Neural cell (in vitro differentiated cells): ENCODE measurements at regions not wholly inside any gene's neighbourhood (a gene's known extent, or its start where the extent isn't known, plus 50 kb on each side); places are given as distances from the start of the nearest gene placed in this dataset.

Experiments used
- EP300 ChIP-seq: fragments of 450-650 bp; conservative IDR thresholded peaks from 2 replicates; pipeline ENCODE4 v1.6.1; 2014; ENCODE audit warnings: antibody characterized with exemption, mild to moderate bottlenecking, moderate library complexity; ENCODE audit not compliant: poor library complexity, severe bottlenecking
- EZH2 ChIP-seq: fragments of 200-600, 300-800 bp; shearing (Covaris generic), sonication (generic); IDR thresholded peaks from 2 replicates; pipeline ENCODE4 v1.6.1; 2014; ENCODE audit warnings: antibody characterized with exemption, low read length, borderline replicate concordance, mild to moderate bottlenecking; ENCODE audit not compliant: insufficient read depth, poor library complexity, severe bottlenecking
- POLR2AphosphoS5 ChIP-seq: IDR thresholded peaks from 2 replicates; pipeline ENCODE4 v1.6.1; 2012
- RAD21 ChIP-seq: fragments of 450-650 bp; conservative IDR thresholded peaks from 2 replicates; pipeline ENCODE4 v1.6.1; 2014; ENCODE audit warnings: antibody characterized with exemption, mild to moderate bottlenecking, moderate library complexity
- TAF1 ChIP-seq: IDR thresholded peaks from 2 replicates; pipeline ENCODE4 v1.6.1; 2012; ENCODE audit warnings: low read depth
- TF ChIP-seq, protein P1 (sequence below): fragments of 450-650 bp; IDR thresholded peaks from 2 replicates; pipeline ENCODE4 v1.5.1; 2014; ENCODE audit warnings: antibody characterized with exemption, mild to moderate bottlenecking, moderate library complexity; ENCODE audit not compliant: poor library complexity, severe bottlenecking
- TF ChIP-seq, protein P2 (sequence below): IDR thresholded peaks from 2 replicates; pipeline ENCODE4 v1.6.1; 2012; ENCODE audit warnings: borderline replicate concordance

DNA sequence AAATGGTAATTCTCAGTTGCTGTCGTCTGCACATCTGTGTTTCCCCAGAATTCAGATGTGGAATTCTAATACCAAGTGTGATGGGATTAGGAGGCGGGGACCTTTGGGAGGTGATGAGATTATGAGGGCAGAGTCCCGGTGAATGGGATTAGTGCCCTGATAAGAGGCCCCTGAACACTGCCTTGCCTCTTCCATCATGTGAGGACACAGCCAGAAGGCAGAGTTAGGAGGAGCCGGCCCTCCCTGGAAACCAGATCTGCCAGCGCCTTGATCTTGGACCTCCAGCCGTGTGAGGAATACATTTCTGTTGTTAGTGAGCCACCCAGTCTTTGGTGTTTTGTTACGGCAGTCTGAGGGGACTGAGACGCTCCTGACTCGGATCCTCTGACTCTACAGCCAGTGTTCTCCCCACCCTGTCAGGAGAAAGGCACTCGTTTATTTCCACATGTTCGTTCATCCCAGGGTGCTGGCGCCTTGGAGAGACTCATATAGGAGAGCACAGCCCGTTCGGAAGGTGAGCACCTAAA lies 395.0 kb downstream of the ZNF516 start:
- TF ChIP-seq, protein P1, sequence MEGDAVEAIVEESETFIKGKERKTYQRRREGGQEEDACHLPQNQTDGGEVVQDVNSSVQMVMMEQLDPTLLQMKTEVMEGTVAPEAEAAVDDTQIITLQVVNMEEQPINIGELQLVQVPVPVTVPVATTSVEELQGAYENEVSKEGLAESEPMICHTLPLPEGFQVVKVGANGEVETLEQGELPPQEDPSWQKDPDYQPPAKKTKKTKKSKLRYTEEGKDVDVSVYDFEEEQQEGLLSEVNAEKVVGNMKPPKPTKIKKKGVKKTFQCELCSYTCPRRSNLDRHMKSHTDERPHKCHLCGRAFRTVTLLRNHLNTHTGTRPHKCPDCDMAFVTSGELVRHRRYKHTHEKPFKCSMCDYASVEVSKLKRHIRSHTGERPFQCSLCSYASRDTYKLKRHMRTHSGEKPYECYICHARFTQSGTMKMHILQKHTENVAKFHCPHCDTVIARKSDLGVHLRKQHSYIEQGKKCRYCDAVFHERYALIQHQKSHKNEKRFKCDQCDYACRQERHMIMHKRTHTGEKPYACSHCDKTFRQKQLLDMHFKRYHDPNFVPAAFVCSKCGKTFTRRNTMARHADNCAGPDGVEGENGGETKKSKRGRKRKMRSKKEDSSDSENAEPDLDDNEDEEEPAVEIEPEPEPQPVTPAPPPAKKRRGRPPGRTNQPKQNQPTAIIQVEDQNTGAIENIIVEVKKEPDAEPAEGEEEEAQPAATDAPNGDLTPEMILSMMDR, result no peak
- no peak for TF ChIP-seq TAF1
- no peak for TF ChIP-seq POLR2AphosphoS5
- no peak for TF ChIP-seq RAD21
- TF ChIP-seq EP300, result no peak
- no peak for TF ChIP-seq EZH2
- TF ChIP-seq, protein P2, sequence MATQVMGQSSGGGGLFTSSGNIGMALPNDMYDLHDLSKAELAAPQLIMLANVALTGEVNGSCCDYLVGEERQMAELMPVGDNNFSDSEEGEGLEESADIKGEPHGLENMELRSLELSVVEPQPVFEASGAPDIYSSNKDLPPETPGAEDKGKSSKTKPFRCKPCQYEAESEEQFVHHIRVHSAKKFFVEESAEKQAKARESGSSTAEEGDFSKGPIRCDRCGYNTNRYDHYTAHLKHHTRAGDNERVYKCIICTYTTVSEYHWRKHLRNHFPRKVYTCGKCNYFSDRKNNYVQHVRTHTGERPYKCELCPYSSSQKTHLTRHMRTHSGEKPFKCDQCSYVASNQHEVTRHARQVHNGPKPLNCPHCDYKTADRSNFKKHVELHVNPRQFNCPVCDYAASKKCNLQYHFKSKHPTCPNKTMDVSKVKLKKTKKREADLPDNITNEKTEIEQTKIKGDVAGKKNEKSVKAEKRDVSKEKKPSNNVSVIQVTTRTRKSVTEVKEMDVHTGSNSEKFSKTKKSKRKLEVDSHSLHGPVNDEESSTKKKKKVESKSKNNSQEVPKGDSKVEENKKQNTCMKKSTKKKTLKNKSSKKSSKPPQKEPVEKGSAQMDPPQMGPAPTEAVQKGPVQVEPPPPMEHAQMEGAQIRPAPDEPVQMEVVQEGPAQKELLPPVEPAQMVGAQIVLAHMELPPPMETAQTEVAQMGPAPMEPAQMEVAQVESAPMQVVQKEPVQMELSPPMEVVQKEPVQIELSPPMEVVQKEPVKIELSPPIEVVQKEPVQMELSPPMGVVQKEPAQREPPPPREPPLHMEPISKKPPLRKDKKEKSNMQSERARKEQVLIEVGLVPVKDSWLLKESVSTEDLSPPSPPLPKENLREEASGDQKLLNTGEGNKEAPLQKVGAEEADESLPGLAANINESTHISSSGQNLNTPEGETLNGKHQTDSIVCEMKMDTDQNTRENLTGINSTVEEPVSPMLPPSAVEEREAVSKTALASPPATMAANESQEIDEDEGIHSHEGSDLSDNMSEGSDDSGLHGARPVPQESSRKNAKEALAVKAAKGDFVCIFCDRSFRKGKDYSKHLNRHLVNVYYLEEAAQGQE, result no peak
